AML-193 (cell line): ENCODE measurements at regions not wholly inside any gene's neighbourhood (a gene's known extent, or its start where the extent isn't known, plus 50 kb on each side); places are given as distances from the start of the nearest gene placed in this dataset.

ENCODE experiments used
- DNase-seq, 2 experiments: peaks; one replicate each; lab custom pipeline; 2025; lab: John Stamatoyannopoulos, UW

DNA sequence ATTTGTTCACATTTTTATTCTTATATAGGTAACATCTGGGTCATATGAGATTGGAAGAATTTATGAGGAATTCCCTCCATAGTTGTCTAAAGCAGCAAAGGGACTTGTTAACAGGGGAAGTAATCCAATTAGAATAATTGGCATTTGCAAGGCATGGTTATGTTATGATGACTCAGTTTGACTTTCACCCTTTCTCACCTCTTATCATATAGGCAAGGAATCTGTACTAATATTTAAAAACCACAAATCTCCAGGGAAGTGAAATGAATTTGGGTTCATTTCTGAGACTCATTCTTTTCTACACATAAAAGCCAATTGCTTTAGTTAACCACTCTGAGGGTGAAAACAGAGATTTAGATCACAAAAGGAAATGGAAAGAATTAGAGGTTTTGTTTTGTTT, 281.5 kb upstream of the DKK2 start:
- no peak for DNase-seq

DNA sequence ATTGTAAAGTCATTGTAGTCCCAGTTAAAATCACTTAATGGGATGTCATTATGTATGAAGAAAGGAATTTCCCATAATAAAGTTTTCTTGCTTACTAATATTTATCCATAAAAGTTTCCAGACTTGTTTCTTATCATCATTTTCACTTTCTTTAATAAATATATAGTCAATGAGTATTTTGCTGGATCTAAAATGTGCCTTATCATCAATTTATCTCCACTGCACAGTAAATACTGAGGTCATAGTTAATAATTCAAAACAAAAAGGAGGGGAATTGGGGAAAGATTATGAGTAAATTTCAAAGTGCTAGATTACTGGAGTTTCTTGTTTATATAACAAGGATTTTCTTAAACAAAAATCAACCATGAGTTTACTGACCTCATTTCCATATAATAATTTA, 279.5 kb upstream of the DKK2 start:
- no peak for DNase-seq

DNA sequence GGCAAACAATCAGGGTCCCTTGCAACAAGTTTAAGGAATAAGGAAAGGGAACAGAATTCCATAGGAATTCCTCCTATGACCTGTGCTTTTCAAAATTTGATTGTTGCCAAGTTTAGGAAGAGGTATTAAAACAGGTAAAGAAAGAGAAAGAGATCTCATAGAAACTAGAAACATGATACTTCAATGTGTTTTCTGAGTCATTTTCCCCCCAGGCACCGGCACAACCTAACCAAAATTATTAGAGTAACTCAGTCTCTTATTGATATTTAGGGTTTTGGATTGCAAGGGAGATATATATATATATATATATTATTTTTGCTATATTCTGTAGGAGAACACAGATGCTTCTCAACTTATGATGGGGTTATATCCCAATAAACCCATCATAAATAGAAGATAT, 278.0 kb upstream of the DKK2 start:
- DNase-seq: no peak

DNA sequence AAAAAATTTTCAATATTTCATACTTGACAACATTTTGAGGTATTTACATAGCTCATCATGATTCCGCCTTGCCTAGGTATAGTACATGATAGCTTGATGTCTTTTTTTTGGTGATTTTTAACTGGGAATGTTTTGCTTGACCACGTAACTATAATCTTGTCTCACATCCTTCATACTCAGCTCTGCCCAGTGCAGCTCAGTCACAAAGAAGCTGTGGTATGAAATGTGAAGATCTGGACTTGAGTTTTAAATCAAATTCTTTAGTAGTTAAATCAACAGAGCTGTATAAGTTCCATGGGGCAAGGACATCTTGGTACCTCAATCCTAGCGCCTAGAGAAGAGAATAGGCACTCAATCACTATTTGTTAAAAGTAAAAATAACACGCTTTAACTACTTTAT, 276.3 kb upstream of the DKK2 start:
- DNase-seq: no peak

DNA sequence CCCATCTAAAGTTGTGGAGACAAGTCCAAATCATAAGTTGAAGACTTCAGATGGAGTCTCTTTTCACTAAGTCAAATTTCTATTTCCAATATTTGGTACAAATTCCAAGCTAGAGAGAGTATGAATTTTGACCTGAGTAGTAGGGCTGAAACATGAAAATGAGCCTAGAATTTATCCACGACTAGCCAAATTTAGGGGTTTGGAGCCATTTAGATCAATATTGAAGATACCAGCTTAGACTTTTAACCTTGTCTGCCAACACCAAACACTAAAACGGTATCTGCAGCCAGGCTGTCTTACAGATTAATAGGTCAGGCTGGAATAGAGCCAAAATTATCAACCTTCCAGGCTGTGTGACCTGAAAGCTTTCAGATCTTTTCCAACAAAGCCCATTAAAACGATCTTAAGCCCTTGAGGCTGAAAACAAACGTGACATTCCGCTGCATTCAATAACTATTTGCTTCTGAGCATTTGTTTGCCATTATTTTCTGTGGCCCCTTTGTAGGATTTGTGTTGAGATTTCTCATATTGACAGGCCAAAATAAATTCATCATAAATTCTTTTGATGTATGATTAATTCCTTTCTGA, 268.7 kb upstream of the DKK2 start:
- no peak for DNase-seq

- DNase-seq: no peak
Measured at GRCh38 chr4:107299646-107300045, 263.5 kb upstream of the DKK2 start.

DNA sequence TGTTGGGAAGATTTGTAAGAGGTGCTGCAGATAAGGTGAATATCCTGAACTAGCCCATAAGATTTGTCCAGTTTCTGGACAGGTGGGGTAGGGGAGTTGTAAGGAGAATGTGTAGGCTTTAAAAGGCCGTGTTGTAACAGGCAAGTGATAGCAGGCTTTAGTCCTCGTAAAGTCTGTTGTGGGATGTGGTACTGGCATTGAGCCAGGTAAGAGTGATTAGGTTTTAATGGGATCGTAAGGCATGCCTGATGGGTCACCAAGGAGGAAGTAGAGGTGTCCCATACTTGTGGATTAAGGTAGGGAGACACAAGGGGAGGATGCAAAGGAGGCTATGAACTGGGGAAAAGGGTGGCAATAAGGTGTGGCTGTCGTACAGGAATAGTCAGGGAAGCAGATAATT, 256.9 kb upstream of the DKK2 start:
- DNase-seq: no peak

- DNase-seq: no peak
Measured at GRCh38 chr4:107283587-107284559, 247.8 kb upstream of the DKK2 start.

DNA sequence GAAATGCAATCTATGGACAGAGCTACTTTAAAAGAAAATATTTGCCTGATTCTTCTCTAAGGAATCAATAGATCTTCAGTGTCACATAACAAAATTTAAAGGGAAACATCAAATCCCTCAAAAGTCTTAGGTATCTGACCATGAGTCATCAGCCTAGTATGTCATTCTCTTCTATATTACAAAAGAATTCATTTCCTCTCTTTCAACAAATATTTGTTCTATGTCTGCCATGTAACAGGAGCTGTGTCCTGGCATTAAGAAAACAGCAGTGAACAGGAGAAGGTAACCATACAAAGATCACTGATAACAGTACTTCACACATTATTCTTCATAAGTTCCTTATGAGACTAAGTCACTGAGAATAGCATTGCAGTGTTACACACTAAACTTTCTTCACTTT, 243.6 kb upstream of the DKK2 start:
- no peak for DNase-seq

DNA sequence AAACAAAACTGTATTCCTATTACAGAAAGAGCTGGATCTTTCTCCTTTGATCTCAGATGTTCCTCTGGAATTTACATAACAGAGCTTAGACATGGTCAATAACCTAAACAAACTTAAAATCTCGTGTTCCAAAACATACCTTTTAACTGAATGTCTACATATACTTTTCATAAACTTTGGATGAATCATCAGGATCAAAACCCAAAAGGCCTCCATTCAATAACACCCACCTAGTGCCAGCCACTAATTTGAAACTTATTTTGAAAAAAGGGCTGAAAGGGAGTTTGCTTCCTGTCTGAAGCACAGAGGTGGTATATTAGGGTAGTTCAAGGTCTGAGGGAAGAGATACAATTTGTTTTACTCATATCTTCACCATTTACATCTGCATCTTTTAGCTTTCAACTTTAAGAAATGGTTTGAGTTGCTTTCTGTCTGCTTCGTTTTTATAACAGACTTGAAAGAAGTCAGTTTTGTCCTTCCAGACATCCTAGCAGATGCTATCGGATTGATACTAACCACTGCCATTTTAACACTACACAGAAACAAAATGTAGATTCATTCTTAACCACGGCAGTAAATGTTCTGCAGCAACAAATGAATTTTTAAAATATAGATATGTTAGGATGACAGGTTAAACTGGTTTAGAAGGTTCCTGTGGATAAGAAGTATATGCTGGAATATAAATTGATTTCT, 242.8 kb upstream of the DKK2 start:
- DNase-seq: no peak

DNA sequence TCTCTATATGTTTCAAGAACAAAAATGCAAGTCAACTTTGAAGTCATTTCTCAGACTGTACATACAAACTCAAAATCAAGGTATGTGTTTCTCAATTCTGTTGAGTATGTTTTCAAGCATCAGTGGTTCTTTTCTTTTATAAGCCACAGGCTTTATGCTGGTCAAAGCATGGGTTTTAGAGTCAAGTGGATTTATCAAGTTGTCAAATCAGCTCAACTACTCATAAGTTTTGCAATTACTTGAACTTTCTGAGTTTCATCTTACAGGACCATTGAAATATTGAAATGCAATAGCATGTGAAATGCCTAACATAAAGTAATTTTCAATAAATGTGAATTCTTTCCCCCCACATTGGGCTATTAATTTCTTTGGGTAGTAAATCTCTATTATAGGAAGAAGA, 239.9 kb upstream of the DKK2 start:
- no peak for DNase-seq

- DNase-seq: no peak
Measured at GRCh38 chr4:107275225-107275624, 239.1 kb upstream of the DKK2 start.

GRCh38 chr4:107270614-107271013, 234.5 kb upstream of the DKK2 start:
- no peak for DNase-seq

GRCh38 chr4:107269175-107269574, 233.1 kb upstream of the DKK2 start:
- no peak for DNase-seq

DNA sequence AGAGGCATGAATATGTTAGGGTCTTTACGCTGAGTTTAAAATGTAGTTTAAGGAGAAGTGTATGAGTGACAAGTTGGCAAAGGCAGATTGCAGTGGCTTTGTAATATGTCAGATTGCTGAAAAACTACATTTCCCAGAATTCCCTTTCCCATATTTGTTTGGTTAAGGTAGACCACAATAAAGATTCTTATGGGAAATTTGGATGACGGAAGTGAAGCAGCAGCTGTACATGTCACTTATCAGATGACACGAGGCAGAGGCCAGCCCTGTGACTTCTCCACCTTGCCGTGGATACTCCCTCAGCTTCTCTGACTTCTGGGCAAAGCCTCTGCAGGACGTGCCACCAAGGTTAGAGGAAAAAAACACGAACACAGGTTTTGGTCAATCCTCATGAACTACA, 229.7 kb upstream of the DKK2 start:
- DNase-seq: no peak

DNA sequence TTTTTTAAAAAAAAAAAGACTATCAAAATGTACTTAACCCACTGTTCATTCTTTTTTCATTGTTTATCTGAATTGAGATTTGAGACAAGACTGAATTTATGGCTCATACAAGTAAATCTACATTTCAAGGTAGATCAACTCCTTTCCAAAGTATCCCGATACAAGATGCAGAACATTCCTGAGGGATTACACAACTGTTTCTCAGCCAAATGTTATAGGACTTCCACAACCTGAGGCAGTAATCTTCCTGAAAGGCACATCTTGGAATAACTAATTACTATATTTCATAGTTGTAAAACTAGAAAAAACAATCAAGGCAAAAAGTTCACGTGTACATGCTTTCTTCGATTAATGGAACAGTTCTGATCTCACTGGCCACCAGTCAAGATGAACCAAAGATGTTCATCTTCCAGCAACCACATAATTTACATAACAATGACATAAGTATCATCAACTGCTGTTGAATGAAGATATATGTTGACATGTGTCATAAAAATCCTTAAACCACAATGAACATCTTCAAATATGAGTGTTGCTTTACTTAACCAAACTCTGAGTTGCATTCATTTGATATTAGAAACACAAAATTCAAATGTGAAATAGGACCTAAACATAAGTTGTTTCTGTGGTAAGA, 225.2 kb upstream of the DKK2 start:
- DNase-seq: no peak

GRCh38 chr4:107258359-107258758, 222.2 kb upstream of the DKK2 start:
- no peak for DNase-seq

- DNase-seq: no peak
Measured at GRCh38 chr4:107255596-107255995, 219.5 kb upstream of the DKK2 start.

GRCh38 chr4:107255114-107255513, 219.0 kb upstream of the DKK2 start:
- DNase-seq: no peak

DNA sequence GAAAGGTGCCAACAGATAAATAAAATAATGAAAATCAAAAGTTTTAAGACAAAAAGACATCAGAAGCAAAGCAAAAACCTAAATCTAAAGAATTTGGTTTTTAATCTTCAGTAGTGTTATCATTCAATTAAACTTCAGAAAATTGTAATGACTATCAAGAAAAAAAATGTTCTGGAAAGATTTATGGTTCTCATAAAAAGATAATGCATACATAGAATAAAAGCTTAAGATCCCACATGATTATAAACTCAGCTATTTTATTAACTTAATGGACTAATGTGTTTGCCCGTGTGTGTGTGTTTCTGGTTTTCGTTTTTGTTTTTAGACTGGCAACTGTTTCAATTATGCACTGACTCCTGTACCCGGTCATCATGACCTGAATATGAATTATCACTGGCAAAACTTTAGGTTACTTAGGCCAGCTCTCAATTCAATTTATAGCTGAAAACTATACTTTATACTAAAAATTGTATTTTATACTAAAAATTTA, 217.5 kb upstream of the DKK2 start:
- DNase-seq: no peak

DNA sequence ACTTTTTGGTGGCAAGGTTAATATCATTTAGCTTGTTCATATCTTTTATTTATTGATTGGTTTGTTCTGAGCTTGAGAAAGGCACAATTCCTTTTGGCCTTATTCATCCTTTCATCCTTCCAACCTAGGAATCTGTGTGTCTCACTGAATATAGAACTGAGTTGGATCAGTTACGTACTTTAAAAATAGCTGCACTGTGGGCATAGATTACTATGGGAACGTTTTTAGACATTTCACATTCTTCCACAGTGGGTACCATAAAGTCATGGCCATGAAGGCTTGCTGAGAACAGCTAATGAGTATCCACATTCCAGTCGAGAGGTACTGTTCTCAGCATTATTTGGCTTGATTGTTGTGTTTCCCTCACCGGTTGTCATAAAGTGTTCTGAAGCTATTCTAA, 217.0 kb upstream of the DKK2 start:
- DNase-seq: no peak

GRCh38 chr4:107252571-107252970, 216.5 kb upstream of the DKK2 start:
- DNase-seq: no peak
